Lung (tissue), 12 donors: ENCODE measurements at regions not wholly inside any gene's neighbourhood (a gene's known extent, or its start where the extent isn't known, plus 50 kb on each side); places are given as distances from the start of the nearest gene placed in this dataset. TPM values are rescaled to one million over a fixed set of nuclear protein-coding genes. Genes with fewer than 3 reads are reported as not detected.

Experiments
- ATAC-seq: fragments of 200-7000 bp; cut with Tn5 transposase; one replicate; pipeline ENCODE4 v1.9.1; 2020; ENCODE audit warnings: moderate number of reproducible peaks; ENCODE audit not compliant: insufficient read depth, low FRiP score
- DNase-seq, 3 donors: peaks; one replicate each; pipeline ENCODE4 v3.0.0-alpha.2; 2013 to 2017
- H3K27ac ChIP-seq, 2 donors: one replicate each; pipeline ENCODE4 v1.5.1; 2013; ENCODE audit warnings: mild to moderate bottlenecking in 2 of 2, moderate library complexity in 2 of 2, control low read depth in 1 of 2, inconsistent platforms in 1 of 2, low read depth in 1 of 2, low read length in 1 of 2
- H3K27me3 ChIP-seq, 3 donors: one replicate each; pipeline ENCODE4 v1.5.1; 2013; ENCODE audit warnings: low read length in 2 of 3; ENCODE audit not compliant: control insufficient read depth in 3 of 3, insufficient read depth in 3 of 3
- H3K36me3 ChIP-seq, 4 donors: one replicate each; pipeline ENCODE4 v1.5.1; 2013; ENCODE audit warnings: low read length in 4 of 4, mild to moderate bottlenecking in 1 of 4, moderate library complexity in 1 of 4; ENCODE audit not compliant: control insufficient read depth in 4 of 4, insufficient read depth in 4 of 4
- H3K4me1 ChIP-seq, 5 donors: one replicate each; pipeline ENCODE4 v1.5.1; 2013; ENCODE audit warnings: low read length in 5 of 5, mild to moderate bottlenecking in 2 of 5, moderate library complexity in 1 of 5; ENCODE audit not compliant: control insufficient read depth in 5 of 5, insufficient read depth in 5 of 5
- H3K4me3 ChIP-seq: one replicate; pipeline ENCODE4 v1.5.1; 2013; ENCODE audit warnings: mild to moderate bottlenecking, control low read depth, moderate library complexity
- H3K9ac ChIP-seq, 2 donors: one replicate each; pipeline ENCODE4 v1.5.1; 2013; ENCODE audit warnings: low read length in 2 of 2, control low read depth in 1 of 2; ENCODE audit not compliant: insufficient read depth in 1 of 2
- H3K9me3 ChIP-seq, 4 donors: one replicate each; pipeline ENCODE4 v1.5.1; 2013; ENCODE audit warnings: low read length in 3 of 4, mild to moderate bottlenecking in 1 of 4, moderate library complexity in 1 of 4; ENCODE audit not compliant: control insufficient read depth in 4 of 4, insufficient read depth in 3 of 4
- CTCF ChIP-seq: IDR thresholded peaks from 2 replicates; pipeline ENCODE4 v1.5.1; 2012; ENCODE audit warnings: mild to moderate bottlenecking; ENCODE audit errors: control extremely low read depth, extremely low read depth
- WGBS, 2 donors: extraction: QIAGEN DNeasy Blood & Tissue Kit; methylation state at CpG; one replicate each; pipeline ENCODE4 v1.1.7; 2013; 5-methylcytosine and 5-hydroxymethylcytosine counted together
- small RNA-seq: library from RNA; depleted of rRNA; stranded (forward); fragments of <200 nt; gene quantifications from one replicate; pipeline ENCODE3, GENCODE V24; 2014; ENCODE audit warnings: low replicate concordance
- donor health status: control.
- donor health status: control.
- donor health status: Bipolar disorder and iron deficiency.
- donor health status: healthy.
- donor health status: DM: yes; HTN: yes; CAD: no.

DNA sequence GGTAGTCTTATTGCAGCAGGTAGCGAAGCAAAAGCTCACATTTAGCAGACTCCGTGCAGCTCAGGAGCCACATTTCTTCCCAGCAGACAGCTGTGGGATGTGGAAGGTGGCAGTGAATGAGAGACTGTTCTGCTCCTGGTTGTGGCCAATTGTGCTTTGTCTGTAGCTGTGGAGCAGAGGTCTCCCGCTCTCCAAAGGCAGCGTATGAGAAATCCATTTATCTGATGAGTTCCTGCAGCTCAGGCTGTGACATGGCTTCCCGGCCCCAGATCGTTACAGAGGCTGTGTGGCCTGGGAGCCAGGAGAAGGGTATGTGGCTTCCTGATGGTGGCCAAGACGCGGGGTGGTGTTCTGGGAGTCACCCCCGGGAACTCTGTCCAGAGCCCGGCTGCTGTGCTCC lies 64.5 kb upstream of the KIF16B start:
- 84 to 86% methylated on average over 10 of the region's 10 CpGs for WGBS, 2 donors
- Histone ChIP-seq H3K9ac (no peak overlapping the region), H3K27me3 (no peaks in the 10 kb centered on the region), H3K27ac (no peak overlapping the region), H3K4me3 (no peak overlapping the region), H3K4me1 (peaks cover 0 to 4% (median 0%) of the 10 kb centered on the region in 5 donors), H3K36me3 (no peaks in the 10 kb centered on the region), H3K9me3 (no peaks in the 10 kb centered on the region)
- ATAC-seq (no peak), DNase-seq (no peak)
- TF ChIP-seq CTCF, result no peak

DNA sequence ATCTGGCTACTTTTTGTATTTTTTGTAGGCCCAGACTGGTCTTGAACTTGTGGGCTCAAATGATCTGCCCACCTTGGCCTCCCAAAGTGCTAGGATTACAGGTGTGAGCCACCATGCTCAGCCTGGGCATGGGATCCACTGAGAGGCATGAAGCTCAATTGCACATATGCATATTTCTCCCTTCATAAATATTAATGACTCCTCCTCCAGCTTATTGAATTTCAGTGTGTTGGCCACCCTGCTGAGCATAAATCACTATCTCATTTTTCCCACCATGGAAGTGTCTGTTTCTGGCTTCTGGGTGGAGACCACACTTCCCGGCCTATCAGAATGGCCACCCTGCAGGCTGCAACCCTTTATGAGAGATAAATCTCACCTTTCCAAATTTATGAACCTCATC lies 53.6 kb upstream of the KIF16B start:
- no peak for TF ChIP-seq CTCF
- Histone ChIP-seq H3K9me3 (no peaks in the 10 kb centered on the region), H3K27ac (no peak overlapping the region), H3K27me3 (no peaks in the 10 kb centered on the region), H3K9ac (no peak overlapping the region), H3K36me3 (no peaks in the 10 kb centered on the region), H3K4me1 (peaks cover 0 to 3% (median 0%) of the 10 kb centered on the region in 5 donors), H3K4me3 (no peak overlapping the region)
- DNase-seq (no peak), ATAC-seq (no peak)
- 94% methylated on average over 1 of the region's 1 CpG for WGBS, 2 donors

DNA sequence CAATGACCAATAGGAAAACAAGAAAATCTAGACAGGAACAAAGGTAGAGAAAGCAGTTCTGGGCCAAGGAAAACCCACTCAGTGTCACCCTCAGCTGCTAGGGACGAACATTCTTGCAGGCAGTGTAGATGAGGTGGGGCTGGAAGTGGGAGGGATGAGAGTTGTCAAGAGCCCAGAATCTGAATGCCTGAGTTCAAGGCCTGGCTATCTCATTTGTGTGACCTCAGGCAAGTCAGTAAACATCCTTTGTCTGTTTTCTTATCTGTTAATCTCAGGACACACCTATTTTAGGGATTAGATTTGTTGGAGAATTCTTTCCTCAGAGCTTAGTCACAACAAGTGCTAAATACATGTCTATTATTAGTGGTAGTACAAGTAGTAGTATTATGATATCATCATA lies 50.9 kb upstream of the KIF16B start:
- 50 to 58% methylated on average over 1 of the region's 1 CpG for WGBS, 2 donors
- H3K36me3 ChIP-seq, result no peaks in the 10 kb centered on the region
- no peaks in the 10 kb centered on the region for H3K9me3 ChIP-seq
- no peak overlapping the region for H3K4me3 ChIP-seq
- no peak for DNase-seq
- peaks cover 0 to 3% (median 0%) of the 10 kb centered on the region in 5 donors for H3K4me1 ChIP-seq
- TF ChIP-seq CTCF, result no peak
- H3K9ac ChIP-seq, result no peak overlapping the region
- no peak overlapping the region for H3K27ac ChIP-seq
- no peak for ATAC-seq
- no peaks in the 10 kb centered on the region for H3K27me3 ChIP-seq

Small RNA genes in the stretch of these regions (small RNA-seq; reads per million reads assigned to genes)
- gene RF00019, result not detected
